Nephron (organoid): ENCODE measurements at regions not wholly inside any gene's neighbourhood (a gene's known extent, or its start where the extent isn't known, plus 50 kb on each side); places are given as distances from the start of the nearest gene placed in this dataset.

ENCODE experiments used
- H3K27ac Mint-ChIP-seq, 3 experiments: 2 replicates each; pipeline ENCODE4 v1.8.0; 2020; ENCODE audit warnings: mixed read lengths in 3 of 3, mild to moderate bottlenecking in 2 of 3, moderate library complexity in 1 of 3
- H3K27me3 Mint-ChIP-seq: 2 replicates; pipeline ENCODE4 v1.8.0; 2021; ENCODE audit warnings: low read depth, mild to moderate bottlenecking, moderate library complexity, mixed read lengths
- H3K36me3 Mint-ChIP-seq: 2 replicates; pipeline ENCODE4 v1.8.0; 2020; ENCODE audit warnings: low read depth, mixed read lengths
- H3K4me1 Mint-ChIP-seq: 2 replicates; pipeline ENCODE4 v1.8.0; 2020; ENCODE audit warnings: mixed read lengths
- H3K4me3 Mint-ChIP-seq, 3 experiments: 2 replicates each; pipeline ENCODE4 v1.8.0; 2020; ENCODE audit warnings: mild to moderate bottlenecking in 3 of 3, mixed read lengths in 3 of 3, moderate library complexity in 2 of 3
- H3K9me3 Mint-ChIP-seq: 2 replicates; pipeline ENCODE4 v1.8.0; 2020; ENCODE audit warnings: mixed read lengths
- TF ChIP-seq, protein P1 (sequence below), 3 experiments: fragments of 200-600 bp; sonication (generic); IDR thresholded peaks; one replicate each; pipeline ENCODE4 v1.5.0; 2021; ENCODE audit warnings: antibody characterized with exemption in 3 of 3; ENCODE audit not compliant: unreplicated experiment in 3 of 3

DNA sequence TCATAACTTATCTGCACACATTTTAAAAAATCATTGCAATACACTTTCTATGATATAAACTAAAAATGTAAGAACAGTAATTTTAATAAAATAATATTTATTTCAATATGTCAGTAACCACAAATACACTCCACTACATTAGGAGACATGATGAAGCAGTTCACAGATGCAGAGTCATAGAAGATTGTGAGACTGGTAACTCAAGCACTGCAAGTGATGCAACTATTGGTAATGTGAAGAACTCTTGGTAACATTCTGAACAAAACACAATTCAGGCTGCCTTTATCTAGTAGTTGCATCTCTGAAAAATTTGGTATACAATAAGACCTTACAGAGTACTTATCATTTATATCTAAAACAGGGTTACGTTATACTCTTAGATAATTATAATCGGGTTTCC, 52.6 kb upstream of the LRAT start:
- Mint-ChIP-seq H3K9me3 (no peaks in the 10 kb centered on the region), H3K4me1 (no peaks in the 10 kb centered on the region), H3K27ac (no peak overlapping the region), H3K4me3 (no peak overlapping the region), H3K27me3 (no peaks in the 10 kb centered on the region), H3K36me3 (no peaks in the 10 kb centered on the region)
- TF ChIP-seq, protein P1, sequence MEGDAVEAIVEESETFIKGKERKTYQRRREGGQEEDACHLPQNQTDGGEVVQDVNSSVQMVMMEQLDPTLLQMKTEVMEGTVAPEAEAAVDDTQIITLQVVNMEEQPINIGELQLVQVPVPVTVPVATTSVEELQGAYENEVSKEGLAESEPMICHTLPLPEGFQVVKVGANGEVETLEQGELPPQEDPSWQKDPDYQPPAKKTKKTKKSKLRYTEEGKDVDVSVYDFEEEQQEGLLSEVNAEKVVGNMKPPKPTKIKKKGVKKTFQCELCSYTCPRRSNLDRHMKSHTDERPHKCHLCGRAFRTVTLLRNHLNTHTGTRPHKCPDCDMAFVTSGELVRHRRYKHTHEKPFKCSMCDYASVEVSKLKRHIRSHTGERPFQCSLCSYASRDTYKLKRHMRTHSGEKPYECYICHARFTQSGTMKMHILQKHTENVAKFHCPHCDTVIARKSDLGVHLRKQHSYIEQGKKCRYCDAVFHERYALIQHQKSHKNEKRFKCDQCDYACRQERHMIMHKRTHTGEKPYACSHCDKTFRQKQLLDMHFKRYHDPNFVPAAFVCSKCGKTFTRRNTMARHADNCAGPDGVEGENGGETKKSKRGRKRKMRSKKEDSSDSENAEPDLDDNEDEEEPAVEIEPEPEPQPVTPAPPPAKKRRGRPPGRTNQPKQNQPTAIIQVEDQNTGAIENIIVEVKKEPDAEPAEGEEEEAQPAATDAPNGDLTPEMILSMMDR (IDR thresholded peaks at IDR 0.05; ENCODE audit: unreplicated experiment in 3 of 3), result no peak

DNA sequence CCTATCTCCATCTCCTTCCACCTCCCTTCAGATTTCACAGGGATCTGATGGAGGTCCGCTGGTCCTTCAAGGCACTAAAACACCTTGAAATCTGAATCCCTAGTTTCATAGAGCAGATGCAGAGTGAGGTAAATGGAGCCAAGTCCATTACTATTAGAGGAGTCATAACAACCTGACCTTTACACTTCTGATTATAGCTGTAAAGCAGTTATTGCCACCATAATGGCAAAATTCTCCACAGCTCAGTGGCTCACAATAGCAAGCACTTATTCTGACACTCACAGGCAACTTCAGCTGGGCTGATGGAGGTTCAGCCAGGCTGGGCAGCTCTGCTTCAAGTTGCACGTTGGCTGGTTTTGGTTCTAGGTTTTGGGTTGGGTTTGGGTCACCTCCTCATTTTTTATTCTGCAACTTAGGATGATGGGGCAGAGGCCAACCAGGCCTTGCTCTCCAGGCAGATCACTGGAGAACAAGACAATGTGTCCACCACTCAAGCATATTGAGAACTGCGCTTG, 51.4 kb upstream of the LRAT start:
- H3K4me1 Mint-ChIP-seq, result no peaks in the 10 kb centered on the region
- no peaks in the 10 kb centered on the region for H3K36me3 Mint-ChIP-seq
- TF ChIP-seq, protein P1 (IDR thresholded peaks at IDR 0.05; ENCODE audit: unreplicated experiment in 3 of 3), result no peak
- no peaks in the 10 kb centered on the region for H3K9me3 Mint-ChIP-seq
- peaks cover 5% of the 10 kb centered on the region for H3K27me3 Mint-ChIP-seq
- H3K4me3 Mint-ChIP-seq, result no peak overlapping the region
- H3K27ac Mint-ChIP-seq, result no peak overlapping the region
